GM18861 (cell line): ENCODE measurements at regions not wholly inside any gene's neighbourhood (a gene's known extent, or its start where the extent isn't known, plus 50 kb on each side); places are given as distances from the start of the nearest gene placed in this dataset.

Experiments
- ATAC-seq: cut with Tn5 transposase; IDR thresholded peaks from one replicate; pipeline ENCODE4 v1.9.1; 2021; ENCODE audit not compliant: unreplicated experiment

- peak; percentile 97 for ATAC-seq
These were observed 503.5 kb upstream of the PKN2 start for GRCh38 chr1:88180449-88181108.

GRCh38 chr1:88186911-88187310 is 497.2 kb upstream of the PKN2 start:
- no peak for ATAC-seq

GRCh38 chr1:88188038-88188437 is 496.0 kb upstream of the PKN2 start:
- no peak for ATAC-seq

GRCh38 chr1:88189525-88189924 is 494.5 kb upstream of the PKN2 start:
- ATAC-seq = no peak

GRCh38 chr1:88191917-88192316 is 492.2 kb upstream of the PKN2 start:
- peak; percentile 96 for ATAC-seq

GRCh38 chr1:88194542-88194941 is 489.5 kb upstream of the PKN2 start:
- no peak for ATAC-seq

GRCh38 chr1:88200545-88200944 is 483.5 kb upstream of the PKN2 start:
- no peak for ATAC-seq

- ATAC-seq = no peak
These were observed 480.0 kb upstream of the PKN2 start for GRCh38 chr1:88204111-88204510.

- ATAC-seq = no peak
These were observed 479.4 kb upstream of the PKN2 start for GRCh38 chr1:88204612-88205167.

GRCh38 chr1:88208389-88208788 is 475.7 kb upstream of the PKN2 start:
- ATAC-seq = no peak

- no peak for ATAC-seq
These were observed 473.8 kb upstream of the PKN2 start for GRCh38 chr1:88210103-88210787.

- no peak for ATAC-seq
These were observed 467.6 kb upstream of the PKN2 start for GRCh38 chr1:88216441-88216840.

GRCh38 chr1:88217386-88217785 is 466.7 kb upstream of the PKN2 start:
- no peak for ATAC-seq

- no peak for ATAC-seq
These were observed 464.6 kb upstream of the PKN2 start for GRCh38 chr1:88219521-88219920.

GRCh38 chr1:88221411-88221810 is 462.7 kb upstream of the PKN2 start:
- ATAC-seq = no peak

- no peak for ATAC-seq
These were observed 459.2 kb upstream of the PKN2 start for GRCh38 chr1:88224906-88225305.

- no peak for ATAC-seq
These were observed 456.0 kb upstream of the PKN2 start for GRCh38 chr1:88228114-88228513.

- ATAC-seq = no peak
These were observed 453.9 kb upstream of the PKN2 start for GRCh38 chr1:88230126-88230525.

- ATAC-seq = no peak
These were observed 447.0 kb upstream of the PKN2 start for GRCh38 chr1:88237058-88237457.

GRCh38 chr1:88239205-88239604 is 444.9 kb upstream of the PKN2 start:
- no peak for ATAC-seq

GRCh38 chr1:88247666-88248065 is 436.4 kb upstream of the PKN2 start:
- no peak for ATAC-seq

GRCh38 chr1:88250915-88251314 is 433.2 kb upstream of the PKN2 start:
- no peak for ATAC-seq

- no peak for ATAC-seq
These were observed 431.3 kb upstream of the PKN2 start for GRCh38 chr1:88252745-88253144.
